CD14-positive monocyte (primary cell): ENCODE measurements at regions not wholly inside any gene's neighbourhood (a gene's known extent, or its start where the extent isn't known, plus 50 kb on each side); places are given as distances from the start of the nearest gene placed in this dataset.

Experiments
- DNase-seq, 3 donors: peaks; one replicate each; pipeline ENCODE4 v3.0.0-alpha.2; 2011 to 2022
- H2AFZ ChIP-seq: 2 replicates; pipeline ENCODE4 v1.6.0; 2012; ENCODE audit warnings: mild to moderate bottlenecking, low read depth, low read length, inconsistent platforms; ENCODE audit not compliant: insufficient read depth, poor library complexity, severe bottlenecking
- H3K27ac ChIP-seq, 2 donors: 1 replicate in 1 of 2; 2 replicates in 1 of 2; pipeline ENCODE4 v1.5.1; 2012 to 2013; ENCODE audit warnings: low read length in 2 of 2, control low read depth in 1 of 2, inconsistent platforms in 1 of 2, low read depth in 1 of 2, mild to moderate bottlenecking in 1 of 2
- H3K27me3 ChIP-seq, 2 donors: one replicate each; pipeline versions ENCODE4 v1.6.0 to v1.6.1; 2011 to 2013; ENCODE audit warnings: low read length in 2 of 2; ENCODE audit not compliant: control insufficient read depth in 2 of 2, insufficient read depth in 2 of 2
- H3K36me3 ChIP-seq, 2 donors: replicated peaks in 1 of 2; 1 replicate in 1 of 2; 2 replicates in 1 of 2; pipeline versions ENCODE4 v1.5.1 to v1.6.1; 2012 to 2013; ENCODE audit warnings: low read length in 2 of 2, control low read depth in 1 of 2, inconsistent platforms in 1 of 2, mild to moderate bottlenecking in 1 of 2; ENCODE audit not compliant: insufficient read depth in 2 of 2, control insufficient read depth in 1 of 2
- H3K4me1 ChIP-seq, 2 donors: 1 replicate in 1 of 2; 2 replicates in 1 of 2; pipeline versions ENCODE4 v1.5.1 to v1.6.1; 2012 to 2013; ENCODE audit warnings: low read length in 2 of 2, control low read depth in 1 of 2, inconsistent platforms in 1 of 2, mild to moderate bottlenecking in 1 of 2, moderate library complexity in 1 of 2; ENCODE audit not compliant: insufficient read depth in 2 of 2, control insufficient read depth in 1 of 2
- H3K4me2 ChIP-seq: replicated peaks from 2 replicates; pipeline ENCODE3; 2012; ENCODE audit warnings: low read length, moderate library complexity, mild to moderate bottlenecking; ENCODE audit not compliant: poor library complexity, severe bottlenecking; ENCODE audit errors: extremely low read depth
- H3K4me3 ChIP-seq, 3 experiments: fragments of 200-600 bp in 1 of 3; sonication (generic) in 1 of 3; replicated peaks in 1 of 3; 1 replicate in 2 of 3; 2 replicates in 1 of 3; pipeline ENCODE4 v1.5.1; 2011 to 2013; ENCODE audit warnings: low read length in 3 of 3, mild to moderate bottlenecking in 3 of 3, control low read depth in 2 of 3, low read depth in 2 of 3, inconsistent platforms in 1 of 3, moderate library complexity in 1 of 3
- H3K79me2 ChIP-seq: 2 replicates; pipeline ENCODE4 v1.6.0; 2012; ENCODE audit warnings: mild to moderate bottlenecking, control low read depth, inconsistent platforms, low read length, moderate library complexity; ENCODE audit not compliant: insufficient read depth
- H3K9ac ChIP-seq: 2 replicates; pipeline ENCODE4 v1.6.0; 2017; ENCODE audit warnings: low read length, mild to moderate bottlenecking; ENCODE audit not compliant: insufficient read depth, poor library complexity, severe bottlenecking
- H3K9me3 ChIP-seq, 2 donors: replicated peaks in 1 of 2; 1 replicate in 1 of 2; 2 replicates in 1 of 2; pipeline versions ENCODE4 v1.5.1 to v1.6.1; 2012 to 2013; ENCODE audit warnings: low read length in 2 of 2, control low read depth in 1 of 2; ENCODE audit not compliant: control insufficient read depth in 1 of 2, insufficient read depth in 1 of 2
- H4K20me1 ChIP-seq: 2 replicates; pipeline ENCODE4 v1.6.0; 2012; ENCODE audit warnings: mild to moderate bottlenecking, low read length, control low read depth, moderate library complexity; ENCODE audit not compliant: insufficient read depth
- H3K27ac Mint-ChIP-seq, 7 donors: one replicate each; pipeline ENCODE4 v1.8.0; 2020; ENCODE audit warnings: mild to moderate bottlenecking in 7 of 7, mixed read lengths in 7 of 7, moderate library complexity in 6 of 7, inconsistent platforms in 2 of 7
- H3K27me3 Mint-ChIP-seq, 3 donors: one replicate each; pipeline ENCODE4 v1.8.0; 2021 to 2022; ENCODE audit warnings: low read depth in 3 of 3, mild to moderate bottlenecking in 3 of 3, mixed read lengths in 3 of 3, moderate library complexity in 3 of 3, inconsistent platforms in 1 of 3
- H3K36me3 Mint-ChIP-seq, 2 donors: one replicate each; pipeline ENCODE4 v1.8.0; 2020; ENCODE audit warnings: mixed read lengths in 2 of 2, inconsistent platforms in 1 of 2, mild to moderate bottlenecking in 1 of 2
- H3K4me1 Mint-ChIP-seq: one replicate; pipeline ENCODE4 v1.8.0; 2020; ENCODE audit warnings: mild to moderate bottlenecking, mixed read lengths
- H3K4me3 Mint-ChIP-seq, 2 donors: one replicate each; pipeline ENCODE4 v1.8.0; 2020; ENCODE audit warnings: mild to moderate bottlenecking in 2 of 2, mixed read lengths in 2 of 2, moderate library complexity in 1 of 2
- H3K9me3 Mint-ChIP-seq, 7 donors: one replicate each; pipeline ENCODE4 v1.8.0; 2020 to 2022; ENCODE audit warnings: mixed read lengths in 7 of 7, mild to moderate bottlenecking in 6 of 7, moderate library complexity in 6 of 7, inconsistent platforms in 2 of 7
- WGBS: methylation state at CpG from one replicate; pipeline ENCODE4 v1.1.5; 2013; ENCODE audit warnings: missing lambda C conversion rate; ENCODE audit not compliant: insufficient coverage; 5-methylcytosine and 5-hydroxymethylcytosine counted together
- intact Hi-C, 2 donors: fragments of 100-400 bp; cut with micrococcal nuclease; formaldehyde crosslinking; loops; one replicate each; pipeline versions ENCODE4 v1.15.0 to v1.15.1; 2023
- TF ChIP-seq, protein P1 (sequence below): fragments of 200-600 bp; IDR thresholded peaks from one replicate; pipeline ENCODE4 v1.8.0; 2022; ENCODE audit warnings: antibody characterized with exemption, mild to moderate bottlenecking

DNA sequence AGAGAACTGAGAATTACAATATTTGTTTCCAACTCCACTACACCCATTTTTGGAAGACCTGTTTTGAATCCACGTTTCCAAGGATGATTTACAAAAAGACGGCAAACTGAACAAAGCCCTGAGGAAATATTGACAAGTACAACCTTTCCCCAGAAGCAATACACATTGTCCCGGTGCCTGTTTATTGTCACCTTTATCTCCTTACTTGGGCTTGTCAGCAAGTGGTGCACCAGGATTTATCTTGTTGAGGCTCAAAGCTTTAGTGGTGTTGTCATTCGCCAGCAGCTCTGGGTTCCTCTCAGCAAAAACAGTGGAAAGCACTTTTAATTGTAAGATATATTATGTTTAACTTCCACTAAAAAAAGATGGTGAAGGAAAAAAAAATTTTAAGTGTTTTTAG, 1191.9 kb upstream of the TENM4 start:
- H3K9me3 ChIP-seq, result no peaks in the 10 kb centered on the region
- WGBS, result 72% methylated on average over 2 of the region's 4 CpGs
- no peaks in the 10 kb centered on the region for H3K27me3 ChIP-seq
- H3K36me3 ChIP-seq, result no peaks in the 10 kb centered on the region
- no peak overlapping the region for H3K9ac ChIP-seq
- Mint-ChIP-seq H3K4me1 (no peaks in the 10 kb centered on the region), H3K27ac (no peak overlapping the region), H3K4me3 (no peak overlapping the region), H3K36me3 (no peaks in the 10 kb centered on the region), H3K9me3 (peaks cover 0 to 2% (median 0%) of the 10 kb centered on the region in 7 donors), H3K27me3 (no peaks in the 10 kb centered on the region)
- H3K4me2 ChIP-seq, result no peak overlapping the region
- no peaks in the 10 kb centered on the region for H3K79me2 ChIP-seq
- H3K4me1 ChIP-seq, result no peaks in the 10 kb centered on the region
- DNase-seq, result no peak
- intact Hi-C loops, result no loop called here
- H3K27ac ChIP-seq, result no peak overlapping the region
- H3K4me3 ChIP-seq, result no peak overlapping the region
- TF ChIP-seq, protein P1, sequence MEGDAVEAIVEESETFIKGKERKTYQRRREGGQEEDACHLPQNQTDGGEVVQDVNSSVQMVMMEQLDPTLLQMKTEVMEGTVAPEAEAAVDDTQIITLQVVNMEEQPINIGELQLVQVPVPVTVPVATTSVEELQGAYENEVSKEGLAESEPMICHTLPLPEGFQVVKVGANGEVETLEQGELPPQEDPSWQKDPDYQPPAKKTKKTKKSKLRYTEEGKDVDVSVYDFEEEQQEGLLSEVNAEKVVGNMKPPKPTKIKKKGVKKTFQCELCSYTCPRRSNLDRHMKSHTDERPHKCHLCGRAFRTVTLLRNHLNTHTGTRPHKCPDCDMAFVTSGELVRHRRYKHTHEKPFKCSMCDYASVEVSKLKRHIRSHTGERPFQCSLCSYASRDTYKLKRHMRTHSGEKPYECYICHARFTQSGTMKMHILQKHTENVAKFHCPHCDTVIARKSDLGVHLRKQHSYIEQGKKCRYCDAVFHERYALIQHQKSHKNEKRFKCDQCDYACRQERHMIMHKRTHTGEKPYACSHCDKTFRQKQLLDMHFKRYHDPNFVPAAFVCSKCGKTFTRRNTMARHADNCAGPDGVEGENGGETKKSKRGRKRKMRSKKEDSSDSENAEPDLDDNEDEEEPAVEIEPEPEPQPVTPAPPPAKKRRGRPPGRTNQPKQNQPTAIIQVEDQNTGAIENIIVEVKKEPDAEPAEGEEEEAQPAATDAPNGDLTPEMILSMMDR, result no peak
- no peak overlapping the region for H2AFZ ChIP-seq
- no peaks in the 10 kb centered on the region for H4K20me1 ChIP-seq

DNA sequence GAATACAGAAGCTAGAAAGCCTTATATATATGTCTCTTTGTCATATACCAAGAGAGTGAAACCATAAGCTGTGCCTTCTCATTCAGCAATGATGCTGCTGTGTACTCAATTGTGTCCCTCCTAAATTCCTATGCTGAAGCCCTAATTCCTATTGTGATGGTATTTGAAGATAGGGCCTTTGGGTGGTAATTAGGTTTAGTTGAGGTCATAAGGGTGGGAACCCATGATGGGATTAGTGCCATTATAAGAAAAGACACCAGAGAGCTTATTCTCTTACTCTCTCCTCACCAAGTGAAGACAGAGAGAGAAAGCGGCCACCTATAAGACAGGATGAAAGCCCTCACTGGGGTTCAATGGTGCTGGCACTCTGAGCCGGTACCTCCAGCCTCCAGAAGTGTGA, 1191.3 kb upstream of the TENM4 start:
- H3K4me3 Mint-ChIP-seq, result no peak overlapping the region
- Histone ChIP-seq H3K4me3 (no peak overlapping the region), H3K27me3 (no peaks in the 10 kb centered on the region), H3K4me1 (no peaks in the 10 kb centered on the region), H3K4me2 (no peak overlapping the region), H3K27ac (no peak overlapping the region), H4K20me1 (no peaks in the 10 kb centered on the region), H3K9ac (no peak overlapping the region), H3K36me3 (no peaks in the 10 kb centered on the region), H2AFZ (no peak overlapping the region), H3K9me3 (no peaks in the 10 kb centered on the region), H3K79me2 (no peaks in the 10 kb centered on the region)
- no peak for DNase-seq
- peaks cover 0 to 2% (median 0%) of the 10 kb centered on the region in 7 donors for H3K9me3 Mint-ChIP-seq
- 100% methylated on average over 2 of the region's 2 CpGs for WGBS
- TF ChIP-seq, protein P1, result no peak
- intact Hi-C loops, result no loop called here
- no peaks in the 10 kb centered on the region for H3K4me1 Mint-ChIP-seq
- no peak overlapping the region for H3K27ac Mint-ChIP-seq
- H3K36me3 Mint-ChIP-seq, result no peaks in the 10 kb centered on the region
- H3K27me3 Mint-ChIP-seq, result no peaks in the 10 kb centered on the region
